ENCODE measurements at regions not wholly inside any gene's neighbourhood (a gene's known extent, or its start where the extent isn't known, plus 50 kb on each side); places are given as distances from the start of the nearest gene placed in this dataset.

GRCh38 chr1:77632216-77632615 lies 50.2 kb downstream of the ZZZ3 start:
- Histone ChIP-seq H3K36me3 (ENCODE audit: insufficient read depth, low read length) (peaks cover 38% of the 10 kb centered on the region; the same call in 1 of the 2 replicates), H3K4me3 (ENCODE audit: low read length) (no peak overlapping the region), H3K9me3 (ENCODE audit: low read length) (no peaks in the 10 kb centered on the region), H4K20me1 (ENCODE audit: insufficient read depth, low read depth, low read length) (no peaks in the 10 kb centered on the region), H3K79me2 (ENCODE audit: low read length) (peaks cover 82% of the 10 kb centered on the region), H3K4me2 (ENCODE audit: low read depth, low read length, poor library complexity, severe bottlenecking) (no peak overlapping the region), H3K27ac (ENCODE audit: low read length) (no peak overlapping the region), H2AFZ (ENCODE audit: low read length) (no peak overlapping the region), H3K4me1 (ENCODE audit: low read length) (no peaks in the 10 kb centered on the region), H3K9ac (ENCODE audit: low read length) (no peak overlapping the region), H3K27me3 (ENCODE audit: low read length) (no peaks in the 10 kb centered on the region), H3K9me2 (replicated peaks; ENCODE audit: insufficient read depth, low read length) (no peaks in the 10 kb centered on the region)
- DNase-seq = no peak

- H3K9me2 ChIP-seq (replicated peaks; ENCODE audit: insufficient read depth, low read length) = no peaks in the 10 kb centered on the region
- no peak overlapping the region for H3K9ac ChIP-seq (ENCODE audit: low read length)
- H2AFZ ChIP-seq (ENCODE audit: low read length) = no peak overlapping the region
- peaks cover 38% of the 10 kb centered on the region; the same call in 1 of the 2 replicates for H3K36me3 ChIP-seq (ENCODE audit: insufficient read depth, low read length)
- H3K79me2 ChIP-seq (ENCODE audit: low read length) = peaks cover 80% of the 10 kb centered on the region
- H3K9me3 ChIP-seq (ENCODE audit: low read length) = no peaks in the 10 kb centered on the region
- DNase-seq = no peak
- no peaks in the 10 kb centered on the region for H3K27me3 ChIP-seq (ENCODE audit: low read length)
- H3K4me1 ChIP-seq (ENCODE audit: low read length) = no peaks in the 10 kb centered on the region
- H3K27ac ChIP-seq (ENCODE audit: low read length) = no peak overlapping the region
- no peak overlapping the region for H3K4me2 ChIP-seq (ENCODE audit: low read depth, low read length, poor library complexity, severe bottlenecking)
- no peaks in the 10 kb centered on the region for H4K20me1 ChIP-seq (ENCODE audit: insufficient read depth, low read depth, low read length)
- no peak overlapping the region for H3K4me3 ChIP-seq (ENCODE audit: low read length)
Observed at GRCh38 chr1:77631751-77632150, 50.7 kb downstream of the ZZZ3 start.

- no peaks in the 10 kb centered on the region for H3K9me2 ChIP-seq (replicated peaks; ENCODE audit: insufficient read depth, low read length)
- H4K20me1 ChIP-seq (ENCODE audit: insufficient read depth, low read depth, low read length) = no peaks in the 10 kb centered on the region
- H3K4me3 ChIP-seq (ENCODE audit: low read length) = no peak overlapping the region
- no peaks in the 10 kb centered on the region for H3K4me1 ChIP-seq (ENCODE audit: low read length)
- no peak overlapping the region for H3K9ac ChIP-seq (ENCODE audit: low read length)
- no peak overlapping the region for H2AFZ ChIP-seq (ENCODE audit: low read length)
- DNase-seq = no peak
- H3K4me2 ChIP-seq (ENCODE audit: low read depth, low read length, poor library complexity, severe bottlenecking) = no peak overlapping the region
- H3K9me3 ChIP-seq (ENCODE audit: low read length) = no peaks in the 10 kb centered on the region
- H3K27me3 ChIP-seq (ENCODE audit: low read length) = no peaks in the 10 kb centered on the region
- H3K36me3 ChIP-seq (ENCODE audit: insufficient read depth, low read length) = peaks cover 38% of the 10 kb centered on the region; the same call in 1 of the 2 replicates
- H3K79me2 ChIP-seq (ENCODE audit: low read length) = peaks cover 81% of the 10 kb centered on the region
- H3K27ac ChIP-seq (ENCODE audit: low read length) = no peak overlapping the region
Observed at GRCh38 chr1:77631302-77631701, 51.2 kb downstream of the ZZZ3 start.

- no peak overlapping the region for H3K9ac ChIP-seq (ENCODE audit: low read length)
- no peaks in the 10 kb centered on the region for H3K9me2 ChIP-seq (replicated peaks; ENCODE audit: insufficient read depth, low read length)
- H3K27ac ChIP-seq (ENCODE audit: low read length) = no peak overlapping the region
- peaks cover 33% of the 10 kb centered on the region; the same call in 1 of the 2 replicates for H3K36me3 ChIP-seq (ENCODE audit: insufficient read depth, low read length)
- no peaks in the 10 kb centered on the region for H3K27me3 ChIP-seq (ENCODE audit: low read length)
- no peaks in the 10 kb centered on the region for H4K20me1 ChIP-seq (ENCODE audit: insufficient read depth, low read depth, low read length)
- peaks cover 83% of the 10 kb centered on the region for H3K79me2 ChIP-seq (ENCODE audit: low read length)
- H3K9me3 ChIP-seq (ENCODE audit: low read length) = no peaks in the 10 kb centered on the region
- no peak overlapping the region for H3K4me2 ChIP-seq (ENCODE audit: low read depth, low read length, poor library complexity, severe bottlenecking)
- no peak for DNase-seq
- no peak overlapping the region for H2AFZ ChIP-seq (ENCODE audit: low read length)
- H3K4me3 ChIP-seq (ENCODE audit: low read length) = no peak overlapping the region
- no peaks in the 10 kb centered on the region for H3K4me1 ChIP-seq (ENCODE audit: low read length)
Observed at GRCh38 chr1:77627978-77628570, 54.4 kb downstream of the ZZZ3 start.

GRCh38 chr1:77625250-77625649 lies 57.2 kb downstream of the ZZZ3 start:
- Histone ChIP-seq H3K27ac (ENCODE audit: low read length) (no peak overlapping the region), H3K27me3 (ENCODE audit: low read length) (no peaks in the 10 kb centered on the region), H3K9me3 (ENCODE audit: low read length) (no peaks in the 10 kb centered on the region), H3K9me2 (replicated peaks; ENCODE audit: insufficient read depth, low read length) (no peaks in the 10 kb centered on the region), H3K4me1 (ENCODE audit: low read length) (no peaks in the 10 kb centered on the region), H3K9ac (ENCODE audit: low read length) (no peak overlapping the region), H3K4me2 (ENCODE audit: low read depth, low read length, poor library complexity, severe bottlenecking) (no peak overlapping the region), H3K36me3 (ENCODE audit: insufficient read depth, low read length) (peaks cover 19% of the 10 kb centered on the region; the same call in 1 of the 2 replicates), H2AFZ (ENCODE audit: low read length) (no peak overlapping the region), H3K79me2 (ENCODE audit: low read length) (peaks cover 73% of the 10 kb centered on the region), H3K4me3 (ENCODE audit: low read length) (no peak overlapping the region), H4K20me1 (ENCODE audit: insufficient read depth, low read depth, low read length) (no peaks in the 10 kb centered on the region)
- DNase-seq = no peak

- H3K4me3 ChIP-seq (ENCODE audit: low read length) = no peak overlapping the region
- peaks cover 25% of the 10 kb centered on the region for H3K36me3 ChIP-seq (ENCODE audit: insufficient read depth, low read length)
- no peak for DNase-seq
- no peak overlapping the region for H2AFZ ChIP-seq (ENCODE audit: low read length)
- no peaks in the 10 kb centered on the region for H4K20me1 ChIP-seq (ENCODE audit: insufficient read depth, low read depth, low read length)
- no peaks in the 10 kb centered on the region for H3K9me3 ChIP-seq (ENCODE audit: low read length)
- H3K79me2 ChIP-seq (ENCODE audit: low read length) = peaks cover 73% of the 10 kb centered on the region
- H3K9me2 ChIP-seq (replicated peaks; ENCODE audit: insufficient read depth, low read length) = no peaks in the 10 kb centered on the region
- no peaks in the 10 kb centered on the region for H3K4me1 ChIP-seq (ENCODE audit: low read length)
- no peak overlapping the region for H3K9ac ChIP-seq (ENCODE audit: low read length)
- H3K4me2 ChIP-seq (ENCODE audit: low read depth, low read length, poor library complexity, severe bottlenecking) = no peak overlapping the region
- no peak overlapping the region for H3K27ac ChIP-seq (ENCODE audit: low read length)
- no peaks in the 10 kb centered on the region for H3K27me3 ChIP-seq (ENCODE audit: low read length)
Observed at GRCh38 chr1:77624102-77624501, 58.4 kb downstream of the ZZZ3 start.

- Histone ChIP-seq H3K4me2 (ENCODE audit: low read depth, low read length, poor library complexity, severe bottlenecking) (no peak overlapping the region), H4K20me1 (ENCODE audit: insufficient read depth, low read depth, low read length) (no peaks in the 10 kb centered on the region), H3K36me3 (ENCODE audit: insufficient read depth, low read length) (peaks cover 36% of the 10 kb centered on the region), H3K27me3 (ENCODE audit: low read length) (no peaks in the 10 kb centered on the region), H3K4me1 (ENCODE audit: low read length) (no peaks in the 10 kb centered on the region), H3K27ac (ENCODE audit: low read length) (no peak overlapping the region), H3K4me3 (ENCODE audit: low read length) (no peak overlapping the region), H2AFZ (ENCODE audit: low read length) (no peak overlapping the region), H3K79me2 (ENCODE audit: low read length) (peaks cover 73% of the 10 kb centered on the region), H3K9me2 (replicated peaks; ENCODE audit: insufficient read depth, low read length) (no peaks in the 10 kb centered on the region), H3K9me3 (ENCODE audit: low read length) (no peaks in the 10 kb centered on the region), H3K9ac (ENCODE audit: low read length) (no peak overlapping the region)
- no peak for DNase-seq
Observed at GRCh38 chr1:77623066-77623465, 59.4 kb downstream of the ZZZ3 start.

- Histone ChIP-seq H4K20me1 (ENCODE audit: insufficient read depth, low read depth, low read length) (no peaks in the 10 kb centered on the region), H2AFZ (ENCODE audit: low read length) (no peak overlapping the region), H3K9me3 (ENCODE audit: low read length) (no peaks in the 10 kb centered on the region), H3K4me2 (ENCODE audit: low read depth, low read length, poor library complexity, severe bottlenecking) (no peak overlapping the region), H3K27me3 (ENCODE audit: low read length) (no peaks in the 10 kb centered on the region), H3K27ac (ENCODE audit: low read length) (no peak overlapping the region), H3K79me2 (ENCODE audit: low read length) (peaks cover 67% of the 10 kb centered on the region), H3K4me3 (ENCODE audit: low read length) (no peak overlapping the region), H3K36me3 (ENCODE audit: insufficient read depth, low read length) (peaks cover 39% of the 10 kb centered on the region), H3K9ac (ENCODE audit: low read length) (no peak overlapping the region), H3K4me1 (ENCODE audit: low read length) (no peaks in the 10 kb centered on the region), H3K9me2 (replicated peaks; ENCODE audit: insufficient read depth, low read length) (no peaks in the 10 kb centered on the region)
- no peak for DNase-seq
Observed at GRCh38 chr1:77620273-77620672, 62.2 kb downstream of the ZZZ3 start.
